H1 (cell line): ENCODE measurements at regions not wholly inside any gene's neighbourhood (a gene's known extent, or its start where the extent isn't known, plus 50 kb on each side); places are given as distances from the start of the nearest gene placed in this dataset.

ENCODE experiments used
- CHD7 ChIP-seq: fragments of 300-600 bp; sonication (generic); IDR thresholded peaks from 2 replicates; pipeline ENCODE4 v1.7.1; 2012; ENCODE audit warnings: low read length, moderate library complexity, mild to moderate bottlenecking, inconsistent platforms; ENCODE audit not compliant: insufficient replicate concordance
- SP4 ChIP-seq: IDR thresholded peaks from 2 replicates; pipeline ENCODE4 v1.6.1; 2012; ENCODE audit warnings: low read length, inconsistent platforms
- TAF1 ChIP-seq: IDR thresholded peaks from 2 replicates; pipeline ENCODE4 v1.6.1; 2011; ENCODE audit warnings: mild to moderate bottlenecking, low read depth, low read length
- TF ChIP-seq, protein P1 (sequence below): IDR thresholded peaks from 2 replicates; pipeline ENCODE4 v1.6.1; 2012; ENCODE audit warnings: low read length, inconsistent platforms

GRCh38 chr9:135310134-135310533 lies 169.4 kb upstream of the PPP1R26 start (continued):
- TF ChIP-seq CHD7 (no peak), TAF1 (no peak), SP4 (no peak)
- TF ChIP-seq, protein P1, sequence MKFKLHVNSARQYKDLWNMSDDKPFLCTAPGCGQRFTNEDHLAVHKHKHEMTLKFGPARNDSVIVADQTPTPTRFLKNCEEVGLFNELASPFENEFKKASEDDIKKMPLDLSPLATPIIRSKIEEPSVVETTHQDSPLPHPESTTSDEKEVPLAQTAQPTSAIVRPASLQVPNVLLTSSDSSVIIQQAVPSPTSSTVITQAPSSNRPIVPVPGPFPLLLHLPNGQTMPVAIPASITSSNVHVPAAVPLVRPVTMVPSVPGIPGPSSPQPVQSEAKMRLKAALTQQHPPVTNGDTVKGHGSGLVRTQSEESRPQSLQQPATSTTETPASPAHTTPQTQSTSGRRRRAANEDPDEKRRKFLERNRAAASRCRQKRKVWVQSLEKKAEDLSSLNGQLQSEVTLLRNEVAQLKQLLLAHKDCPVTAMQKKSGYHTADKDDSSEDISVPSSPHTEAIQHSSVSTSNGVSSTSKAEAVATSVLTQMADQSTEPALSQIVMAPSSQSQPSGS, result no peak
